Lower lobe of right lung (tissue), 2 donors: ENCODE measurements at regions not wholly inside any gene's neighbourhood (a gene's known extent, or its start where the extent isn't known, plus 50 kb on each side); places are given as distances from the start of the nearest gene placed in this dataset.

Source experiments
- ATAC-seq, 2 donors: fragments of 200-7000 bp; cut with Tn5 transposase; one replicate each; pipeline ENCODE4 v1.9.1; 2020 to 2022; ENCODE audit warnings: mild to moderate bottlenecking in 2 of 2, moderate library complexity in 2 of 2
- DNase-seq: peaks from one replicate; pipeline ENCODE4 v3.0.0-alpha.2; 2020
- H3K27ac ChIP-seq: fragments of 200-600 bp; one replicate; pipeline ENCODE4 v1.8.0; 2022
- H3K27me3 ChIP-seq: fragments of 200-600 bp; one replicate; pipeline ENCODE4 v1.8.0; 2022; ENCODE audit warnings: low read depth
- H3K36me3 ChIP-seq: fragments of 200-600 bp; one replicate; pipeline ENCODE4 v1.8.0; 2022; ENCODE audit warnings: mild to moderate bottlenecking
- H3K4me1 ChIP-seq: fragments of 200-600 bp; one replicate; pipeline ENCODE4 v1.8.0; 2022
- H3K4me3 ChIP-seq: fragments of 200-600 bp; one replicate; pipeline ENCODE4 v1.8.0; 2022; ENCODE audit warnings: mild to moderate bottlenecking
- H3K9me3 ChIP-seq: fragments of 200-600 bp; one replicate; pipeline ENCODE4 v1.8.0; 2022
- CTCF ChIP-seq: fragments of 200-600 bp; IDR thresholded peaks from one replicate; pipeline ENCODE4 v1.8.0; 2022; ENCODE audit warnings: antibody characterized with exemption, mild to moderate bottlenecking
- intact Hi-C: fragments of 100-400 bp; cut with DNase I; formaldehyde crosslinking; loops from one replicate; pipeline ENCODE4 v1.11.0; 2022
- donor health status: DM: no; HTN: yes; CAD: no; lungs with severe emphysema.

GRCh38 chr12:5376591-5377207 is 55.2 kb upstream of the NTF3 start:
- no peak for ATAC-seq
- H3K9me3 ChIP-seq: no peaks in the 10 kb centered on the region
- no peaks in the 10 kb centered on the region for H3K4me1 ChIP-seq
- no peak for DNase-seq
- no peaks in the 10 kb centered on the region for H3K27me3 ChIP-seq
- intact Hi-C loops: no loop called here
- TF ChIP-seq CTCF: no peak
- no peak overlapping the region for H3K27ac ChIP-seq
- H3K36me3 ChIP-seq: no peaks in the 10 kb centered on the region
- no peak overlapping the region for H3K4me3 ChIP-seq

DNA sequence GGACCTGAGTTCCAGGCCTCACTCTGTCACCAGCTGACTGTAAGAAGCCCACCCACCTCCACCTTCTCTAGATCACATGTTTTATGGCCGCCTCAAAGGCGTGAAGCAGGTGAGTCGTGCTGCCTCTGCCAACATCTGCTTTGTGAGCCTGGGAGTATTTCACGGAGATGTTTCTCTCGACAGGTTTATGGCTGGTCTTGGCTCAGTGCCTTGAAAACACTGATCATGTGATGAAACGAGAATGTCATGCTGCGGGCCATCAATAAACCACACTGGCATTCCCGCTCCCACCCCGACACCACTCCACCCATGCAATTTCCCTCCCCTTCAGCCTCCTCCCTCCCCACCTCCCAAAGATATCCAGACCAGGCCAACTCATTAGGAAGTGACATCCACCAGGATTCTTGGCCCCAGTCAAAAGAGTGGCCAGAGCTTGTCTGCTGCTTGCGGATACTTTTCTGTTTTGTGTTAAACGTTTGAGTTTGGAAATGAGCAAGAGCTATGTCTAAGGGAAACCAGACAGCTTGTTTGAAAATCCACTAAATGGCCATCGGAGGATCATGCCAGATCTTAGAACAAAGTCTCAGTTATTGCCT is 53.8 kb upstream of the NTF3 start:
- DNase-seq (no peak), ATAC-seq (no peak)
- Histone ChIP-seq H3K9me3 (no peaks in the 10 kb centered on the region), H3K27ac (no peak overlapping the region), H3K4me3 (no peak overlapping the region), H3K36me3 (no peaks in the 10 kb centered on the region), H3K27me3 (no peaks in the 10 kb centered on the region), H3K4me1 (no peaks in the 10 kb centered on the region)
- intact Hi-C loops: no loop called here
- no peak for TF ChIP-seq CTCF

- no peak for TF ChIP-seq CTCF
- Histone ChIP-seq H3K9me3 (no peaks in the 10 kb centered on the region), H3K4me3 (no peak overlapping the region), H3K27me3 (no peaks in the 10 kb centered on the region), H3K4me1 (no peaks in the 10 kb centered on the region), H3K27ac (no peak overlapping the region), H3K36me3 (no peaks in the 10 kb centered on the region)
- ATAC-seq: peak in 1 of 2 donors; percentile 42
- intact Hi-C loops: no loop called here
- no peak for DNase-seq
Observed at GRCh38 chr12:5379749-5380496, 52.0 kb upstream of the NTF3 start.
